A673 (cell line): ENCODE measurements at regions not wholly inside any gene's neighbourhood (a gene's known extent, or its start where the extent isn't known, plus 50 kb on each side); places are given as distances from the start of the nearest gene placed in this dataset.

ENCODE experiments used
- BruUV-seq: library from RNA; stranded (reverse); fragments of 400-500 nt; replicated peaks from 2 replicates; lab custom pipeline; 2021; lab: Mats Ljungman, UMichigan
- CTCF ChIA-PET: fragments of 300-600 bp; sonication (Branson Sonifier 250); formaldehyde crosslinking; loops from one replicate; lab custom pipeline; 2022; ENCODE audit warnings: antibody characterized with exemption; lab: Charles Lee
- POLR2A ChIA-PET: fragments of 300-600 bp; sonication (Branson Sonifier 250); formaldehyde crosslinking; loops from one replicate; lab custom pipeline; 2022; ENCODE audit warnings: antibody characterized with exemption; ENCODE audit not compliant: low non-redundant PET; lab: Charles Lee
- DNase-seq: peaks from one replicate; pipeline ENCODE4 v3.0.0-alpha.2; 2015; ENCODE audit warnings: low spot score
- H3K27ac ChIP-seq: fragments of 200-600 bp; sonication (generic); 2 replicates; pipeline ENCODE4 v1.5.1; 2016; ENCODE audit warnings: mixed run types, low read depth, mild to moderate bottlenecking, mixed read lengths, antibody characterized with exemption, low read length; ENCODE audit not compliant: poor library complexity, severe bottlenecking
- H3K27me3 ChIP-seq: fragments of 200-600 bp; sonication (generic); replicated peaks from 2 replicates; pipeline ENCODE4 v1.6.1; 2017; ENCODE audit warnings: mixed run types, low read depth, mild to moderate bottlenecking, mixed read lengths, antibody characterized with exemption, low read length; ENCODE audit not compliant: insufficient read depth, poor library complexity
- H3K36me3 ChIP-seq: fragments of 200-600 bp; sonication (generic); 2 replicates; pipeline ENCODE4 v1.6.1; 2016; ENCODE audit warnings: mixed run types, mild to moderate bottlenecking, mixed read lengths, antibody characterized with exemption, low read length; ENCODE audit not compliant: insufficient read depth, poor library complexity, severe bottlenecking
- H3K4me1 ChIP-seq: fragments of 200-600 bp; sonication (generic); 2 replicates; pipeline ENCODE4 v1.6.1; 2017; ENCODE audit warnings: mixed run types, mild to moderate bottlenecking, mixed read lengths, antibody characterized with exemption, low read length; ENCODE audit not compliant: insufficient read depth, poor library complexity, severe bottlenecking
- H3K4me3 ChIP-seq: fragments of 200-600 bp; sonication (generic); 2 replicates; pipeline ENCODE4 v1.5.1; 2016; ENCODE audit warnings: low read depth, mixed run types, mild to moderate bottlenecking, mixed read lengths, low read length; ENCODE audit not compliant: poor library complexity, severe bottlenecking
- H3K9me3 ChIP-seq: fragments of 200-600 bp; sonication (generic); 2 replicates; pipeline ENCODE4 v1.6.1; 2016; ENCODE audit warnings: mixed run types, low read depth, mild to moderate bottlenecking, mixed read lengths, antibody characterized with exemption, low read length; ENCODE audit not compliant: poor library complexity, severe bottlenecking
- CTCF ChIP-seq: fragments of 300-800, 200-600 bp; sonication (generic); conservative IDR thresholded peaks from 2 replicates; pipeline ENCODE4 v1.5.1; 2017; ENCODE audit warnings: low read depth, mild to moderate bottlenecking, antibody characterized with exemption, low read length, moderate library complexity, mixed read lengths
- EZH2 ChIP-seq: fragments of 200-600 bp; sonication (generic); IDR thresholded peaks from 2 replicates; pipeline ENCODE4 v1.6.1; 2017; ENCODE audit warnings: borderline replicate concordance, low read depth, mild to moderate bottlenecking, mixed read lengths, antibody characterized with exemption, low read length; ENCODE audit not compliant: poor library complexity, severe bottlenecking
- intact Hi-C: fragments of 100-400 bp; cut with micrococcal nuclease; formaldehyde crosslinking; loops from one replicate; pipeline ENCODE4 v1.10.0; 2022; ENCODE audit not compliant: unreplicated experiment

- no peak overlapping the region for H3K27ac ChIP-seq
- H3K36me3 ChIP-seq: no peaks in the 10 kb centered on the region
- ChIA-PET POLR2A (no interaction called here), CTCF (no interaction called here)
- no peaks in the 10 kb centered on the region for H3K27me3 ChIP-seq
- no TSS peak for BruUV-seq
- TF ChIP-seq EZH2: no peak
- TF ChIP-seq CTCF: no peak
- no peak for DNase-seq
- no peak overlapping the region for H3K4me3 ChIP-seq
- H3K9me3 ChIP-seq: no peaks in the 10 kb centered on the region
- intact Hi-C loops: no loop called here
- no peaks in the 10 kb centered on the region for H3K4me1 ChIP-seq
Observed at GRCh38 chr1:109828756-109829505, 65.2 kb upstream of the EPS8L3 start.

GRCh38 chr1:109827986-109828385 lies 64.3 kb upstream of the EPS8L3 start:
- BruUV-seq: no TSS peak
- intact Hi-C loops: no loop called here
- Histone ChIP-seq H3K27ac (no peak overlapping the region), H3K9me3 (no peaks in the 10 kb centered on the region), H3K4me1 (no peaks in the 10 kb centered on the region), H3K36me3 (no peaks in the 10 kb centered on the region), H3K27me3 (no peaks in the 10 kb centered on the region), H3K4me3 (no peak overlapping the region)
- TF ChIP-seq EZH2 (no peak), CTCF (no peak)
- ChIA-PET CTCF (interaction anchor here (0.6 kb wide), 1 partner anchor 20 kb away, joined by 4 read pairs; no protein-coding TSS in a partner anchor), POLR2A (no interaction called here)
- DNase-seq: no peak

- H3K27ac ChIP-seq: no peak overlapping the region
- H3K4me1 ChIP-seq: no peaks in the 10 kb centered on the region
- no peak for DNase-seq
- H3K4me3 ChIP-seq: no peak overlapping the region
- intact Hi-C loops: no loop called here
- no peak for TF ChIP-seq EZH2
- no peak for TF ChIP-seq CTCF
- no peaks in the 10 kb centered on the region for H3K9me3 ChIP-seq
- POLR2A ChIA-PET: no interaction called here
- no TSS peak for BruUV-seq
- H3K27me3 ChIP-seq: no peaks in the 10 kb centered on the region
- CTCF ChIA-PET: interaction anchor here (0.6 kb wide), 1 partner anchor 20 kb away, joined by 4 read pairs; no protein-coding TSS in a partner anchor
- H3K36me3 ChIP-seq: no peaks in the 10 kb centered on the region
Observed at GRCh38 chr1:109827466-109827865, 63.7 kb upstream of the EPS8L3 start.
